ENCODE measurements at regions not wholly inside any gene's neighbourhood (a gene's known extent, or its start where the extent isn't known, plus 50 kb on each side); places are given as distances from the start of the nearest gene placed in this dataset.

DNA sequence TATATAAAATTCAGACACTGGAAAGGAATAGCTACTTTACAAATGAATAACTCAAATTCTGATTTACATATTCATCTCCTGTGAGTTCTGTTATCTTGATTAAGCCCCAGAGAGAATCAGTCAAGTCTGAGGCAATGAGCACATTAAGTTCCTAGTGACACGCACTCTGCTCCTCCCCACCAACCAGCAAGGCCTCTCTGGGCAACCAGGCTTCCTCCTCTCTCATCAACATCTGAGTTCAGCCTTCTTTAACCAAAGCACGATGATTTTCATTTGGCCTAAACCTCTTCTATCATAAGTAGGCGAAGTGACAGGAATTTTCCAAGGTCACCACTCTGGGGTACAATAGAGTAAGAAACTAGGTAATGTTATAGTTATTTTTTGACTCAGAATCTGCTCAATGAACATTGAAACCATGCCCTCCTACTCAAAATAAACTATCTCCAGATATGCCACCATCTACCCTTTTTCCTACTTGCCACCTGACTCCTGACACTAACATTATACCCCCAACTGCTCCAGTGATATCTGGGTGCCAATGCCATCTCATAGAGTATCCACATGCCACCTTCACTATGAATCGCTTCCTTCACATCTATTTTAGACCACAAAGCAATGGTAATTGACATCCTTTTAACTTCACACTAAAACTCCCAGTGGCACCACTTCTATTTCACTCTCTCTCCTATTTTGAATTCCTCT is 114.8 kb downstream of the FAM76B start:
- H3K27ac Mint-ChIP-seq, result no peak overlapping the region

DNA sequence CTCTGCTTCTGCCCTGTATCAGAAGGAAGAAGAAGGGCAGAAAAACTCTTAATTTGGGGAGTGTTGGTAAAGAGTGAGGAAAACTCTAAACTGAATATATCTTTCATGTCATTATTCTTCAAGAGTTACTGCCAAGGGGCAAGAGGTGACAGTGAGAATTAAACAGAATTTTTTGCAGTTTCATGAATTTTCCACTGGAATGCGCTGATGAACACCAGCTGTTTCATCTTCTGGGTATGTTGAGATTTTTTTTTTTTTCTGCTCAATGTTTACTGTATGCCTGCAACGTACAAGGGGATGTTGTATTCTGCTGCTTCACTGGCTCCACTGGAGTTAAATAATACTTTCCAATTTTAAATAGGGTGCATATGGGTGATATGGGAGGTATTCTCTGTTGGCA is 117.8 kb downstream of the FAM76B start:
- CTCF ChIA-PET, result no interaction called here
- no peak overlapping the region for H3K4me3 Mint-ChIP-seq
- H3K27me3 Mint-ChIP-seq (ENCODE audit: low read depth), result no peaks in the 10 kb centered on the region
- H3K9me3 Mint-ChIP-seq, result no peaks in the 10 kb centered on the region
- H3K27ac Mint-ChIP-seq, result no peak overlapping the region
- ATAC-seq (no peak), DNase-seq (ENCODE audit: low spot score) (no peak)
- H3K36me3 Mint-ChIP-seq, result no peaks in the 10 kb centered on the region
- POLR2A ChIA-PET, result no interaction called here
- H3K4me1 Mint-ChIP-seq, result peaks cover 6% of the 10 kb centered on the region
- TF ChIP-seq ZNF416 (CRISPR knock-in tag; IDR thresholded peaks at IDR 0.05) (no peak), NFATC4 (CRISPR knock-in tag; IDR thresholded peaks at IDR 0.05) (no peak), TP53 (CRISPR knock-in tag; IDR thresholded peaks at IDR 0.05) (no peak), MXD4 (CRISPR knock-in tag; IDR thresholded peaks at IDR 0.05; ENCODE audit: borderline replicate concordance) (no peak), SOX15 (CRISPR knock-in tag; IDR thresholded peaks at IDR 0.05) (no peak), FOXK1 (CRISPR knock-in tag; IDR thresholded peaks at IDR 0.05) (no peak), CBFB (CRISPR knock-in tag; IDR thresholded peaks at IDR 0.05; ENCODE audit: low read depth) (no peak), CREB1 (CRISPR knock-in tag; IDR thresholded peaks at IDR 0.05) (no peak), OVOL2 (CRISPR knock-in tag; IDR thresholded peaks at IDR 0.05; ENCODE audit: borderline replicate concordance) (no peak)
- TF ChIP-seq, protein P1, sequence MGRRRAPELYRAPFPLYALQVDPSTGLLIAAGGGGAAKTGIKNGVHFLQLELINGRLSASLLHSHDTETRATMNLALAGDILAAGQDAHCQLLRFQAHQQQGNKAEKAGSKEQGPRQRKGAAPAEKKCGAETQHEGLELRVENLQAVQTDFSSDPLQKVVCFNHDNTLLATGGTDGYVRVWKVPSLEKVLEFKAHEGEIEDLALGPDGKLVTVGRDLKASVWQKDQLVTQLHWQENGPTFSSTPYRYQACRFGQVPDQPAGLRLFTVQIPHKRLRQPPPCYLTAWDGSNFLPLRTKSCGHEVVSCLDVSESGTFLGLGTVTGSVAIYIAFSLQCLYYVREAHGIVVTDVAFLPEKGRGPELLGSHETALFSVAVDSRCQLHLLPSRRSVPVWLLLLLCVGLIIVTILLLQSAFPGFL (CRISPR knock-in tag; IDR thresholded peaks at IDR 0.05; ENCODE audit: borderline replicate concordance), result no peak
- TF ChIP-seq, protein P2, sequence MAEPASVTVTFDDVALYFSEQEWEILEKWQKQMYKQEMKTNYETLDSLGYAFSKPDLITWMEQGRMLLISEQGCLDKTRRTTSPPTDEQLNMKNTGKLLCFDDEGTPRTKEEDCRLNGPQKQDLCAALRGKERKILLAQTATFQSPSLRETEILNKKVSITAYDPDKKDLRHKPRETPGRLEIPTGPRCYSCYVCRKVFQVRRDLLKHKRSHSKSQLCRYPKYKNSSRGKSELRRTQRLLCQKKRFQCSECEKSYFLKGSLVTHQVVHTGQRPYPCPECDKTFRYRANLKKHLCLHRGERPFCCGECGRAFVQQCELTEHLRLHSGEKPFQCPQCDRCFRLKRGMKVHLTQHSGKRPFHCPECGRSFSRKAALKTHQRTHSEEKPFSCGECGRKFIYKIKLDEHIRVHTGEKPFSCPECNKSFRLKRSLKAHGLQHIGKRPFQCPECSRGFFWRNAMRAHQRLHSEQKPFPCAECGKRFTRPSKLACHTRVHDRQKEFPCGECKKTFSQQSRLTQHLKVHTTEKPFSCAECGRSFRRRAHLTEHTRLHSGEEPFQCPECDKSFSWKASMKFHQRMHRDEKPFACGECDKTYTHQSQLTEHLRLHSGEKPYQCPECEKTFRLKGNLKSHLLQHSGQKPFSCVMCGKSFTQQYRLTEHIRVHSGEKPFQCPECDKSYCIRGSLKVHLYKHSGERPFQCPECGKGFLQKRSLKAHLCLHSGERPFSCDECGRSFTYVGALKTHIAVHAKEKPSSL (CRISPR knock-in tag; conservative IDR thresholded peaks at IDR 0.05), result no peak
- TF ChIP-seq, protein P3, sequence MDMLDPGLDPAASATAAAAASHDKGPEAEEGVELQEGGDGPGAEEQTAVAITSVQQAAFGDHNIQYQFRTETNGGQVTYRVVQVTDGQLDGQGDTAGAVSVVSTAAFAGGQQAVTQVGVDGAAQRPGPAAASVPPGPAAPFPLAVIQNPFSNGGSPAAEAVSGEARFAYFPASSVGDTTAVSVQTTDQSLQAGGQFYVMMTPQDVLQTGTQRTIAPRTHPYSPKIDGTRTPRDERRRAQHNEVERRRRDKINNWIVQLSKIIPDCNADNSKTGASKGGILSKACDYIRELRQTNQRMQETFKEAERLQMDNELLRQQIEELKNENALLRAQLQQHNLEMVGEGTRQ (CRISPR knock-in tag; IDR thresholded peaks at IDR 0.05), result no peak
- TF ChIP-seq, protein P4, sequence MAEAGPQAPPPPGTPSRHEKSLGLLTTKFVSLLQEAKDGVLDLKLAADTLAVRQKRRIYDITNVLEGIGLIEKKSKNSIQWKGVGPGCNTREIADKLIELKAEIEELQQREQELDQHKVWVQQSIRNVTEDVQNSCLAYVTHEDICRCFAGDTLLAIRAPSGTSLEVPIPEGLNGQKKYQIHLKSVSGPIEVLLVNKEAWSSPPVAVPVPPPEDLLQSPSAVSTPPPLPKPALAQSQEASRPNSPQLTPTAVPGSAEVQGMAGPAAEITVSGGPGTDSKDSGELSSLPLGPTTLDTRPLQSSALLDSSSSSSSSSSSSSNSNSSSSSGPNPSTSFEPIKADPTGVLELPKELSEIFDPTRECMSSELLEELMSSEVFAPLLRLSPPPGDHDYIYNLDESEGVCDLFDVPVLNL (CRISPR knock-in tag; IDR thresholded peaks at IDR 0.05; ENCODE audit: borderline replicate concordance, low read depth), result no peak

More for the DNA sequence above, 114.8 kb downstream of the FAM76B start:
- no peaks in the 10 kb centered on the region for H3K9me3 Mint-ChIP-seq
- no peak overlapping the region for H3K4me3 Mint-ChIP-seq
- H3K4me1 Mint-ChIP-seq, result peaks cover 13% of the 10 kb centered on the region
- no peak for DNase-seq (ENCODE audit: low spot score)
- no peaks in the 10 kb centered on the region for H3K27me3 Mint-ChIP-seq (ENCODE audit: low read depth)
- ATAC-seq, result no peak
- ChIA-PET CTCF (no interaction called here), POLR2A (no interaction called here)
- TF ChIP-seq PRRX2 (CRISPR knock-in tag; IDR thresholded peaks at IDR 0.05) (no peak), SMAD3 (CRISPR knock-in tag; IDR thresholded peaks at IDR 0.05; ENCODE audit: borderline replicate concordance) (no peak), SP1 (CRISPR knock-in tag; conservative IDR thresholded peaks at IDR 0.05) (no peak), ZNF423 (CRISPR knock-in tag; IDR thresholded peaks at IDR 0.05) (no peak), RORB (CRISPR knock-in tag; IDR thresholded peaks at IDR 0.05) (no peak), ZNF138 (CRISPR knock-in tag; conservative IDR thresholded peaks at IDR 0.05) (no peak), ESRRA (CRISPR knock-in tag; IDR thresholded peaks at IDR 0.05; ENCODE audit: borderline replicate concordance) (no peak), ZBTB21 (CRISPR knock-in tag; IDR thresholded peaks at IDR 0.05; ENCODE audit: borderline replicate concordance) (no peak), ELF4 (CRISPR knock-in tag; IDR thresholded peaks at IDR 0.05; ENCODE audit: low read depth) (no peak), CREB1 (CRISPR knock-in tag; IDR thresholded peaks at IDR 0.05) (no peak), ZNF671 (CRISPR knock-in tag; IDR thresholded peaks at IDR 0.05) (no peak)
- TF ChIP-seq, protein P5, sequence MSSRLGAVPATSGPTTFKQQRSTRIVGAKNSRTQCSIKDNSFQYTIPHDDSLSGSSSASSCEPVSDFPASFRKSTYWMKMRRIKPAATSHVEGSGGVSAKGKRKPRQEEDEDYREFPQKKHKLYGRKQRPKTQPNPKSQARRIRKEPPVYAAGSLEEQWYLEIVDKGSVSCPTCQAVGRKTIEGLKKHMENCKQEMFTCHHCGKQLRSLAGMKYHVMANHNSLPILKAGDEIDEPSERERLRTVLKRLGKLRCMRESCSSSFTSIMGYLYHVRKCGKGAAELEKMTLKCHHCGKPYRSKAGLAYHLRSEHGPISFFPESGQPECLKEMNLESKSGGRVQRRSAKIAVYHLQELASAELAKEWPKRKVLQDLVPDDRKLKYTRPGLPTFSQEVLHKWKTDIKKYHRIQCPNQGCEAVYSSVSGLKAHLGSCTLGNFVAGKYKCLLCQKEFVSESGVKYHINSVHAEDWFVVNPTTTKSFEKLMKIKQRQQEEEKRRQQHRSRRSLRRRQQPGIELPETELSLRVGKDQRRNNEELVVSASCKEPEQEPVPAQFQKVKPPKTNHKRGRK (CRISPR knock-in tag; IDR thresholded peaks at IDR 0.05; ENCODE audit: borderline replicate concordance), result no peak
- TF ChIP-seq, protein P6, sequence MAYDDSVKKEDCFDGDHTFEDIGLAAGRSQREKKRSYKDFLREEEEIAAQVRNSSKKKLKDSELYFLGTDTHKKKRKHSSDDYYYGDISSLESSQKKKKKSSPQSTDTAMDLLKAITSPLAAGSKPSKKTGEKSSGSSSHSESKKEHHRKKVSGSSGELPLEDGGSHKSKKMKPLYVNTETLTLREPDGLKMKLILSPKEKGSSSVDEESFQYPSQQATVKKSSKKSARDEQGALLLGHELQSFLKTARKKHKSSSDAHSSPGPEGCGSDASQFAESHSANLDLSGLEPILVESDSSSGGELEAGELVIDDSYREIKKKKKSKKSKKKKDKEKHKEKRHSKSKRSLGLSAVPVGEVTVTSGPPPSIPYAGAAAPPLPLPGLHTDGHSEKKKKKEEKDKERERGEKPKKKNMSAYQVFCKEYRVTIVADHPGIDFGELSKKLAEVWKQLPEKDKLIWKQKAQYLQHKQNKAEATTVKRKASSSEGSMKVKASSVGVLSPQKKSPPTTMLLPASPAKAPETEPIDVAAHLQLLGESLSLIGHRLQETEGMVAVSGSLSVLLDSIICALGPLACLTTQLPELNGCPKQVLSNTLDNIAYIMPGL (CRISPR knock-in tag; IDR thresholded peaks at IDR 0.05), result no peak
- TF ChIP-seq, protein P7, sequence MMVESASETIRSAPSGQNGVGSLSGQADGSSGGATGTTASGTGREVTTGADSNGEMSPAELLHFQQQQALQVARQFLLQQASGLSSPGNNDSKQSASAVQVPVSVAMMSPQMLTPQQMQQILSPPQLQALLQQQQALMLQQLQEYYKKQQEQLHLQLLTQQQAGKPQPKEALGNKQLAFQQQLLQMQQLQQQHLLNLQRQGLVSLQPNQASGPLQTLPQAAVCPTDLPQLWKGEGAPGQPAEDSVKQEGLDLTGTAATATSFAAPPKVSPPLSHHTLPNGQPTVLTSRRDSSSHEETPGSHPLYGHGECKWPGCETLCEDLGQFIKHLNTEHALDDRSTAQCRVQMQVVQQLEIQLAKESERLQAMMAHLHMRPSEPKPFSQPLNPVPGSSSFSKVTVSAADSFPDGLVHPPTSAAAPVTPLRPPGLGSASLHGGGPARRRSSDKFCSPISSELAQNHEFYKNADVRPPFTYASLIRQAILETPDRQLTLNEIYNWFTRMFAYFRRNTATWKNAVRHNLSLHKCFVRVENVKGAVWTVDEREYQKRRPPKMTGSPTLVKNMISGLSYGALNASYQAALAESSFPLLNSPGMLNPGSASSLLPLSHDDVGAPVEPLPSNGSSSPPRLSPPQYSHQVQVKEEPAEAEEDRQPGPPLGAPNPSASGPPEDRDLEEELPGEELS (CRISPR knock-in tag; IDR thresholded peaks at IDR 0.05), result no peak
- TF ChIP-seq, protein P8, sequence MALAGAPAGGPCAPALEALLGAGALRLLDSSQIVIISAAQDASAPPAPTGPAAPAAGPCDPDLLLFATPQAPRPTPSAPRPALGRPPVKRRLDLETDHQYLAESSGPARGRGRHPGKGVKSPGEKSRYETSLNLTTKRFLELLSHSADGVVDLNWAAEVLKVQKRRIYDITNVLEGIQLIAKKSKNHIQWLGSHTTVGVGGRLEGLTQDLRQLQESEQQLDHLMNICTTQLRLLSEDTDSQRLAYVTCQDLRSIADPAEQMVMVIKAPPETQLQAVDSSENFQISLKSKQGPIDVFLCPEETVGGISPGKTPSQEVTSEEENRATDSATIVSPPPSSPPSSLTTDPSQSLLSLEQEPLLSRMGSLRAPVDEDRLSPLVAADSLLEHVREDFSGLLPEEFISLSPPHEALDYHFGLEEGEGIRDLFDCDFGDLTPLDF (CRISPR knock-in tag; IDR thresholded peaks at IDR 0.05), result no peak
- no peaks in the 10 kb centered on the region for H3K36me3 Mint-ChIP-seq

Data from WTC11 (cell line).